HUES48 (cell line): ENCODE measurements at regions not wholly inside any gene's neighbourhood (a gene's known extent, or its start where the extent isn't known, plus 50 kb on each side); places are given as distances from the start of the nearest gene placed in this dataset.

ENCODE experiments used
- H3K27ac ChIP-seq: one replicate; pipeline ENCODE4 v1.7.0; 2013; ENCODE audit warnings: low read depth, low read length, inconsistent platforms
- H3K27me3 ChIP-seq: 2 replicates; pipeline ENCODE4 v1.6.1; 2013; ENCODE audit warnings: mild to moderate bottlenecking, low read length; ENCODE audit not compliant: control insufficient read depth, insufficient read depth
- H3K36me3 ChIP-seq: 2 replicates; pipeline ENCODE4 v1.6.1; 2013; ENCODE audit warnings: low read length; ENCODE audit not compliant: control insufficient read depth, insufficient read depth
- H3K4me1 ChIP-seq: 2 replicates; pipeline ENCODE4 v1.6.1; 2013; ENCODE audit warnings: mild to moderate bottlenecking, low read length; ENCODE audit not compliant: control insufficient read depth, insufficient read depth
- H3K4me3 ChIP-seq: 2 replicates; pipeline ENCODE4 v1.5.1; 2013; ENCODE audit warnings: mild to moderate bottlenecking, low read depth, low read length
- H3K9ac ChIP-seq: 2 replicates; pipeline ENCODE4 v1.6.1; 2013; ENCODE audit warnings: mild to moderate bottlenecking, low read depth, low read length, moderate library complexity
- H3K9me3 ChIP-seq: 2 replicates; pipeline ENCODE4 v1.6.1; 2013; ENCODE audit warnings: low read length; ENCODE audit not compliant: control insufficient read depth, insufficient read depth

DNA sequence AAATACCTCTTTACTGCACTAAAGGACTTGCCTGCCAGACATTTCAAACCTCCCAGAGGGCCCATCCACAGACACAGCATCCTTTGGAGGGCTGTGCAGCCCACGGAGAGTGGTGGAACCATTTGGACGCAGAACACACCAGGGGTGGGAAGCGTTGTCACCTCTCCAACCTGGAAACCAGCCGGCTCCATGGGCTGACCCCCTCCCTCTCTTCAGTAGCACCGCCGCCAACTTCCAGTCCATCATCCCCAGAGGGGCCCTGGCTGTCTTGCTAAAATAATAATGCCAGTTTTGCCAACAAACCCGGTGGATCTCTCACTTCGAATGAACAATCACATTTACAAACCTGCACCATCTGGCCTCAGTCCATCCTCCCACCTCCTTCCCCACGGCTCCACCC is 203.9 kb downstream of the FBXO15 start:
- H3K4me3 ChIP-seq = no peak overlapping the region
- H3K27ac ChIP-seq = no peak overlapping the region
- no peaks in the 10 kb centered on the region for H3K27me3 ChIP-seq
- no peaks in the 10 kb centered on the region for H3K36me3 ChIP-seq
- no peaks in the 10 kb centered on the region for H3K4me1 ChIP-seq
- H3K9ac ChIP-seq = no peak overlapping the region
- H3K9me3 ChIP-seq = no peaks in the 10 kb centered on the region

DNA sequence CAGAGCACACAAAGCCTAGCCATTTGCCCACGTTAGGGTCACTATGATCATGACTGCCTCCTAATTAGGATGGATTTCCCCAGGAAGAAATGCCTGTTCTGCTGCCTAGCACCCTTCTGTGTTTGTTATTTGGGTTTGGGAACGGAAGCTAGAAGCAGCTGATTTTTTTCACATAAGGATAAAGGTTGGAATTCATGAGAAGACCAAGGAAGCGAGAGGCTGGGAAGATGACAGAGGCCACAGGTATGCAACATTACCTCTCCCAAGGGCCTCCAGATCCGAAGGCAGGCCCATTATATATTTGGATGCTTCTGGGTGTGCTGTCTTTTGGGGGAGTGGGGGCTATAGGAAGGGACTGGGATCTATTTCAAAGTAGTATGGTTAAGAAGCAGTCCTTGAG is 204.7 kb downstream of the FBXO15 start:
- no peaks in the 10 kb centered on the region for H3K36me3 ChIP-seq
- no peak overlapping the region for H3K4me3 ChIP-seq
- H3K27me3 ChIP-seq = no peaks in the 10 kb centered on the region
- no peak overlapping the region for H3K27ac ChIP-seq
- no peaks in the 10 kb centered on the region for H3K9me3 ChIP-seq
- H3K4me1 ChIP-seq = no peaks in the 10 kb centered on the region
- no peak overlapping the region for H3K9ac ChIP-seq

- Histone ChIP-seq H3K27ac (no peak overlapping the region), H3K4me3 (no peak overlapping the region), H3K27me3 (no peaks in the 10 kb centered on the region), H3K9ac (no peak overlapping the region), H3K9me3 (no peaks in the 10 kb centered on the region), H3K36me3 (no peaks in the 10 kb centered on the region), H3K4me1 (no peaks in the 10 kb centered on the region)
Observed at GRCh38 chr18:73942081-73942625, 205.5 kb downstream of the FBXO15 start.

DNA sequence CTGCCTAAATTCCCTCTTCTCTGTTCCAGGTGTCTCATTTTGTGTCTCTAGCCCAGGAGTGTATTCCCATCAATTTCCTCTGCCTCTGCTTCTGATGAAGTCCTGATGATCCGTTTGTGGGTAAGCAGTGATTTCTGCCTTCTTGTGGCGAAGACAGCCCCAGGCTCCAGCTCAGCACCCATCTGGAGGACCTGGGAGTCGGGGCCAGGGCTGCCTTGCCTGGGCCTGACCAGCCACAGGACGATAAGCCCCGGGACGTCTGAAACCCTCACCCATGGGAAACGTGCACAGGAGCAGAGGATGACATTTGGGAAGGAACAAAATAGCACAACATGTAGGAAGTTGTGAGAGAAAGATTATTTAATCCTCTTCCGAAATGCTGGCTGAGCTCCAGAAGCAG is 206.9 kb downstream of the FBXO15 start:
- no peaks in the 10 kb centered on the region for H3K9me3 ChIP-seq
- H3K4me1 ChIP-seq = no peaks in the 10 kb centered on the region
- H3K4me3 ChIP-seq = no peak overlapping the region
- no peaks in the 10 kb centered on the region for H3K27me3 ChIP-seq
- H3K27ac ChIP-seq = no peak overlapping the region
- H3K36me3 ChIP-seq = no peaks in the 10 kb centered on the region
- H3K9ac ChIP-seq = no peak overlapping the region

GRCh38 chr18:73939391-73939790 is 208.2 kb downstream of the FBXO15 start:
- Histone ChIP-seq H3K4me1 (no peaks in the 10 kb centered on the region), H3K9me3 (no peaks in the 10 kb centered on the region), H3K36me3 (no peaks in the 10 kb centered on the region), H3K27ac (no peak overlapping the region), H3K4me3 (no peak overlapping the region), H3K9ac (no peak overlapping the region), H3K27me3 (no peaks in the 10 kb centered on the region)

GRCh38 chr18:73933685-73934084 is 213.9 kb downstream of the FBXO15 start:
- no peaks in the 10 kb centered on the region for H3K36me3 ChIP-seq
- H3K4me1 ChIP-seq = no peaks in the 10 kb centered on the region
- H3K9ac ChIP-seq = no peak overlapping the region
- H3K4me3 ChIP-seq = no peak overlapping the region
- H3K9me3 ChIP-seq = no peaks in the 10 kb centered on the region
- H3K27me3 ChIP-seq = no peaks in the 10 kb centered on the region
- no peak overlapping the region for H3K27ac ChIP-seq

DNA sequence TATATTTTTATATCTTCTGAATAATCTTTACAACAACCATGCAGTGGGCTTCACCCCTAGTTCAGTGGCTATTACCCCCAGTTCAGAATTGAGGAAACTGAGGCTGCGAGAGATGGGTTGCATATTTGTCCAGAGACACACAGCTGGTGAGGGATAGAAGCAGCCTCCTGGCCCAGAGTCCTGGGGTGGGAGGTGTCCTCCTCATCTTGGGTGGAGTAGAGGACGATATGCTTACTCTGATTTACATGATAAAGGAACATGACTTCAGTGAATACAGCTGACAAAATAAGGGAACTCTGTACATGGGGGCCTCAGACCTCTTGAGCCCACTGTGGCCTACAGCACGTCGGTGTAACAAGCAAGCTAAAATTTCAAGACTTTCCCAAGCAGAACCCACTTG is 214.7 kb downstream of the FBXO15 start:
- Histone ChIP-seq H3K4me1 (no peaks in the 10 kb centered on the region), H3K36me3 (no peaks in the 10 kb centered on the region), H3K27me3 (no peaks in the 10 kb centered on the region), H3K9ac (no peak overlapping the region), H3K9me3 (no peaks in the 10 kb centered on the region), H3K4me3 (no peak overlapping the region), H3K27ac (no peak overlapping the region)

DNA sequence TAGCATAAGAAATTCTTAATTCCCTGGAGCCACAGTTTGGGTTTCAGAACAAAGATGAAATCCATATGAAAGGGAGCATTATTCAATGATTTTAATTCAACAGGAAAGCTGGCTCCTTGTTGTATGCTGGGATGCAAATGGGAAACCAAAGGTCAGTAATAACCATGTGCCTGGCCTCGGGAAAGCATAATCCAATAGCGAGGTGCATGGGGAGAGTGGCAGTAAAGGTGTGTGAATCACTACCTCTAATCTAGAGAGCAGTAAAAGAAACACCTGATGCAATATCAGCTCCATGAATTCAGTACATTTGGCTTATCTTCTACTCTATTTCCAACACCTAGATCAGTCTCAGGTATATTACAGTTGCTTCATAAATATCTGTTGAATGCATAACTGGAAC is 220.1 kb downstream of the FBXO15 start:
- H3K27ac ChIP-seq = no peak overlapping the region
- no peak overlapping the region for H3K4me3 ChIP-seq
- no peaks in the 10 kb centered on the region for H3K9me3 ChIP-seq
- no peak overlapping the region for H3K9ac ChIP-seq
- no peaks in the 10 kb centered on the region for H3K4me1 ChIP-seq
- no peaks in the 10 kb centered on the region for H3K36me3 ChIP-seq
- no peaks in the 10 kb centered on the region for H3K27me3 ChIP-seq

GRCh38 chr18:73924836-73925235 is 222.8 kb downstream of the FBXO15 start:
- H3K4me1 ChIP-seq = no peaks in the 10 kb centered on the region

GRCh38 chr18:73924307-73924706 is 223.3 kb downstream of the FBXO15 start:
- Histone ChIP-seq H3K27me3 (no peaks in the 10 kb centered on the region), H3K9ac (no peak overlapping the region), H3K36me3 (no peaks in the 10 kb centered on the region), H3K27ac (no peak overlapping the region), H3K4me1 (no peaks in the 10 kb centered on the region), H3K4me3 (no peak overlapping the region), H3K9me3 (no peaks in the 10 kb centered on the region)

More at GRCh38 chr18:73924836-73925235, 222.8 kb downstream of the FBXO15 start:
- Histone ChIP-seq H3K9me3 (no peaks in the 10 kb centered on the region), H3K9ac (no peak overlapping the region), H3K4me3 (no peak overlapping the region), H3K36me3 (no peaks in the 10 kb centered on the region), H3K27ac (no peak overlapping the region), H3K27me3 (no peaks in the 10 kb centered on the region)

DNA sequence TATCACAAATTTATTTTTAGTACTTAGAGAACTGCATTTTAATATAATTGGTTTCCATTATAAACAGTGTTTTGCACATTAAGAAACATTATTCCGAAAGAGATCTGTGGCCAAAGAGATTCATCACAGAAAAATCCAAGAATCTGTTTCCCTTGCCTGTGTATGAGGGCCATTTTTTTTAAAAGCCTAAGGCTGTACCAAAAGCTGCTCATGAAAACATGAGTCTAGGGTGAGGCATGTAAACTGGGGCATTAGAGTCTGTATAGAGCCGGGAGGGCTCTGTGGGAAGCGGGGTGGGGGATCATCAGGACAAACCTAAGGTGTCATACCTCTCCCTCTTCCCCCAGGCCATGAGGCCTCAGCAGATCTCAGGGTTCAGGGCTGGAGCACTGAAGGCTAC is 223.8 kb downstream of the FBXO15 start:
- no peaks in the 10 kb centered on the region for H3K27me3 ChIP-seq
- H3K9ac ChIP-seq = no peak overlapping the region
- no peak overlapping the region for H3K27ac ChIP-seq
- no peaks in the 10 kb centered on the region for H3K9me3 ChIP-seq
- H3K36me3 ChIP-seq = no peaks in the 10 kb centered on the region
- H3K4me3 ChIP-seq = no peak overlapping the region
- H3K4me1 ChIP-seq = no peaks in the 10 kb centered on the region

GRCh38 chr18:73920033-73920432 is 227.6 kb downstream of the FBXO15 start:
- no peaks in the 10 kb centered on the region for H3K4me1 ChIP-seq
- H3K36me3 ChIP-seq = no peaks in the 10 kb centered on the region
- no peak overlapping the region for H3K27ac ChIP-seq
- H3K4me3 ChIP-seq = no peak overlapping the region
- no peak overlapping the region for H3K9ac ChIP-seq
- no peaks in the 10 kb centered on the region for H3K9me3 ChIP-seq
- H3K27me3 ChIP-seq = no peaks in the 10 kb centered on the region
